NT2/D1 (cell line): ENCODE measurements at regions not wholly inside any gene's neighbourhood (a gene's known extent, or its start where the extent isn't known, plus 50 kb on each side); places are given as distances from the start of the nearest gene placed in this dataset.

Experiments
- DNase-seq: peaks from one replicate; pipeline ENCODE4 v3.0.0-alpha.2; 2011; ENCODE audit warnings: low read depth, low spot score
- H3K27me3 ChIP-seq: 2 replicates; pipeline ENCODE4 v1.6.0; 2011; ENCODE audit warnings: mild to moderate bottlenecking; ENCODE audit not compliant: insufficient read length, insufficient read depth
- H3K36me3 ChIP-seq: 2 replicates; pipeline ENCODE4 v1.6.1; 2011; ENCODE audit warnings: mild to moderate bottlenecking, low read length, mixed read lengths; ENCODE audit not compliant: insufficient read depth, insufficient read length
- H3K4me1 ChIP-seq: 2 replicates; pipeline ENCODE4 v1.5.1; 2011; ENCODE audit not compliant: insufficient read depth, insufficient read length
- H3K4me3 ChIP-seq: 2 replicates; pipeline ENCODE4 v1.5.1; 2011; ENCODE audit warnings: low read depth; ENCODE audit not compliant: insufficient read length
- H3K9ac ChIP-seq: 2 replicates; pipeline ENCODE4 v1.6.0; 2011; ENCODE audit warnings: low read depth; ENCODE audit not compliant: insufficient read length
- H3K9me3 ChIP-seq: 2 replicates; pipeline ENCODE4 v1.5.1; 2011; ENCODE audit warnings: mild to moderate bottlenecking, low read length; ENCODE audit not compliant: insufficient read depth
- SUZ12 ChIP-seq: IDR thresholded peaks from 2 replicates; pipeline ENCODE4 v1.6.1; 2011; ENCODE audit not compliant: insufficient read length, insufficient read depth; ENCODE audit errors: extremely low read depth
- YY1 ChIP-seq: IDR thresholded peaks from 2 replicates; pipeline ENCODE4 v1.6.1; 2011; ENCODE audit not compliant: insufficient read length, insufficient read depth
- ZNF274 ChIP-seq: IDR thresholded peaks from 2 replicates; pipeline ENCODE4 v1.6.1; 2011; ENCODE audit warnings: mild to moderate bottlenecking, low read depth, low read length

DNA sequence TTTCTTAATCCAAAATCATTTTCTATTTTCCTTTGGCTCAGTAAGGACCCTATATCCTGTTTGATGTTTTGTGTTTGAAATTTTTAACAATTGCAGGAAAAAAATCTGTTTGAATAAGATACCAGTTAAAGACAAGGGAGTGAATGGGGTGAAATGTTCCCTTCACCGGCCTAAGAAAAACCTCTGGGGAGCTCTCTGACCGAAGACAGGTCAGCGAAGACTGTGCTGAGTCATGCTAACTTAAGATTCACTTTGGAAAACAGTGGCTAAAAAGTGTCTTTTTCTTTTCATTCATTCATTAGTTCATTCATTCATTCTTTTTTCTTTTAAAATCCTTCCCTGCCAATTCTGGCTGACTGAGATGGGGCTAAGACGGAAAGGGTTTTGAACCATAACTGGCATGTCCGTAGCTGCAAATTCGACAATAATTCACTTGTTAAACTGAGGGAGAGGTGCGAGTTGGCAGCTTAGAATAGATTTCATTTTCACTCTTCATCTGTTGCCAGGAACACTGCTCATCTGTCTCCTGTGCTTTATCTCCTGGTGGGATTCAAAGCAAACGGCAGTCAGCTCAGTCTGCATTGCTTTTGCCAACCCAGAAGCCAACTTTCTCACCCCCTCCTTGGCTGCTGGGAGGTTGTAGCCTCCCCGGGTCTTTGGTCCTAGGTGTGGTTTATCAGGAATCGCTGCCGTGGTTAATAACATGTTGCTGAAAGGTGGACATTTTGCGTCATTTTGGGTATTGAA, 434.0 kb upstream of the LARGE1 start:
- Histone ChIP-seq H3K9ac (no peak overlapping the region), H3K27me3 (no peaks in the 10 kb centered on the region), H3K36me3 (no peaks in the 10 kb centered on the region), H3K9me3 (no peaks in the 10 kb centered on the region), H3K4me1 (no peaks in the 10 kb centered on the region), H3K4me3 (no peak overlapping the region)
- no peak for DNase-seq
- TF ChIP-seq SUZ12 = no peak
- no peak for TF ChIP-seq YY1
- no peak for TF ChIP-seq ZNF274

DNA sequence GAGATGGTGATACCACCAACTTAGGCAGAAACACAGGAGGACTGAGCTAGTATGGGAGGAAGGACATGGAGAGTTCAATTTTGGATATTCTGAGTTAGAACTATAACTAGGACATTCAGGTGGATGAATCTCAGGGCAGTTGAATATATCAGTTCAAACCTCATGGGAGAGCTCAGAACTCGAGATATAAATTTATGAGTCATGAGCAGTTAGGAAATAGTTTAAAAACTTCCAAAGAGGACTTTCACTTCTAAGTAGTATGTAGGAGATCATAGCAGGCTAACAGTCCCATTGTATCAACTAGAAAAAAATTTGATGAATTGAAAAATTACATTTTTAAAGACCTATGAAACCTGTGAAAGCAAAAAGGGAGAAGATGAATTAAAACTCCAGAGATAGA, 436.2 kb upstream of the LARGE1 start:
- TF ChIP-seq ZNF274 = no peak
- no peak for TF ChIP-seq SUZ12
- no peak for TF ChIP-seq YY1
- H3K4me1 ChIP-seq = no peaks in the 10 kb centered on the region
- no peak overlapping the region for H3K4me3 ChIP-seq
- DNase-seq = no peak
- H3K9ac ChIP-seq = no peak overlapping the region
- H3K36me3 ChIP-seq = no peaks in the 10 kb centered on the region
- no peaks in the 10 kb centered on the region for H3K9me3 ChIP-seq
- no peaks in the 10 kb centered on the region for H3K27me3 ChIP-seq

DNA sequence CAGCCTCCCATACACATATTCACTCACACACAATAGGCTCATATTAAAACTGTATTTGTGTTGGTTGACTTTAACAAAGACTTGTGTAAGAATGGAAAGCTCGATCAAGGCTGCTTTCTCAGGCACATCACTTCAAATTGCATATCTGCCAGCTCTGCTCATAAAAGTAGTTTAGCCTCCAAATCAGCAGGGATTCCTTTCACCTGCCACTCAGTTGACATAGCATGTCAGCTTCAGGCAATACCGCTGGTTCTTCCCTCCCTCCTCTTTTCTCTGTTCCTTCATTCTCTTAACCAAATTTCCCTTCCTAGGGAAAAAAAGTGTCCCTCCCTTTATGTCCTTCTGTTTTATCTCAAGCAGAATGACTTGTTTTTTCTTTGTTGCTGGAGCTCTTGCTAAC, 450.4 kb upstream of the LARGE1 start:
- TF ChIP-seq SUZ12 (no peak), ZNF274 (no peak), YY1 (no peak)
- no peaks in the 10 kb centered on the region for H3K36me3 ChIP-seq
- H3K4me1 ChIP-seq = no peaks in the 10 kb centered on the region
- H3K4me3 ChIP-seq = no peak overlapping the region
- H3K27me3 ChIP-seq = no peaks in the 10 kb centered on the region
- DNase-seq = no peak
- H3K9ac ChIP-seq = no peak overlapping the region
- no peaks in the 10 kb centered on the region for H3K9me3 ChIP-seq

DNA sequence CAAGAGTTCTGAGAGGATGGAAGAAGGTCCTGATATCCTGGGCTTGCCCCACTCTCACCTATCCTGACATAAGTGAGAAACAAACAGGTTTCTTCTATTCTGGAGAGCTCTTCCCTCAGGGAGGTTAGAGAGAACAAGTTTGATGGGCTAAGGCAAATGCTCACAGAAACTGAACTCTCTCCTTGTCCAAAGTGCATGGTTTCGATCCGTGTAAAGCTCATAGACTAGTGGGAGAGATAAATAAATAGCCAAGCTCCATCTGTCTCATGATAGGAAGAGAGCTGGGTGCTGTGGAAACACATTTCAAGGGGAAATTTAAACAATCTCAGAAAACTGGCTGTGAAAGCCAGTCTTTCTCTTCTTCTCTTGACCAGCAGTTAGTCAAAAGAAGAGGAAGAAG, 459.5 kb upstream of the LARGE1 start:
- Histone ChIP-seq H3K27me3 (no peaks in the 10 kb centered on the region), H3K4me1 (no peaks in the 10 kb centered on the region), H3K9me3 (no peaks in the 10 kb centered on the region), H3K9ac (no peak overlapping the region), H3K36me3 (no peaks in the 10 kb centered on the region), H3K4me3 (no peak overlapping the region)
- no peak for DNase-seq
- TF ChIP-seq ZNF274 = no peak

DNA sequence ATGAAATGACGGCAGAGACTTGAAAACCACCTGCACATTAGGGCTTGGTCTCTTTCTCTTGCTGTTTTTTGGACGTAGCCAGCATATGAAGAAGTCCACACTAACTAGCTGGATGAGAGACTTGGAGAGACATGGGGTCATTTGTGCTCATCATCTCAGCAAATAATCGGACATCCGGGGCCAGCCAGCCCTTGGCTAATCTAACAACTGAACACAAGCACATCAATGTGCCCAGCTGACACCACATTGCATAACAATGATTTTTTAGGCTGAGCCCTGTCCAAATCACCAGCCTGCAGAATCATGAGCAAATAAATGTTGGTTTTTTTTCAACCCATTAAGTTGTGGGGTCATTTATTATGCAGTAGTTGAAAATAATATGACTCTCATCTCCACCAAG, 460.3 kb upstream of the LARGE1 start:
- no peaks in the 10 kb centered on the region for H3K9me3 ChIP-seq
- TF ChIP-seq YY1 (no peak), ZNF274 (no peak), SUZ12 (no peak)
- H3K4me1 ChIP-seq = no peaks in the 10 kb centered on the region
- H3K36me3 ChIP-seq = no peaks in the 10 kb centered on the region
- no peaks in the 10 kb centered on the region for H3K27me3 ChIP-seq
- DNase-seq = no peak
- no peak overlapping the region for H3K4me3 ChIP-seq
- no peak overlapping the region for H3K9ac ChIP-seq

DNA sequence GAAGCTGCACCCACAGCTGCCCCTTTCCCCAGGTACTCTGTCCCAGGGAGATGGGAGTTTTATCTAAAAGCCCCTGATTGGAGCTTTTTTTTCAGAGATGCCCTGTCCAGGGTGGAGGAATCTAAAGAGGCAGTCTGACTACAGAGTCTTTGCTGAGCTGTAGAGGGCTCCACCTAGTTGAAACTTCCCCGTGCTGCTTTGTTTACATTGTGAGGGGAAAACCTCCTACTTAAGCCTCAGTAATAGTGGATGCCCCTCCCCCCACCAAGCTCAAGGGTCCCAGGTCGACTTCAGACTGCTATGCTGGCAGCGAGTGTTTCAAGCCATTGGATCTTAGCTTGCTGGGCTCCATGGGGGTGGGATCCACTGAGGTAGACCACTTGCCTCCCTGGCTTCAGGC, 470.1 kb upstream of the LARGE1 start:
- DNase-seq = peak; percentile 16
- H3K4me3 ChIP-seq = no peak overlapping the region
- H3K27me3 ChIP-seq = no peaks in the 10 kb centered on the region
- TF ChIP-seq ZNF274 (no peak), YY1 (no peak), SUZ12 (no peak)
- H3K9me3 ChIP-seq = no peaks in the 10 kb centered on the region
- no peak overlapping the region for H3K9ac ChIP-seq
- no peaks in the 10 kb centered on the region for H3K36me3 ChIP-seq
- no peaks in the 10 kb centered on the region for H3K4me1 ChIP-seq

DNA sequence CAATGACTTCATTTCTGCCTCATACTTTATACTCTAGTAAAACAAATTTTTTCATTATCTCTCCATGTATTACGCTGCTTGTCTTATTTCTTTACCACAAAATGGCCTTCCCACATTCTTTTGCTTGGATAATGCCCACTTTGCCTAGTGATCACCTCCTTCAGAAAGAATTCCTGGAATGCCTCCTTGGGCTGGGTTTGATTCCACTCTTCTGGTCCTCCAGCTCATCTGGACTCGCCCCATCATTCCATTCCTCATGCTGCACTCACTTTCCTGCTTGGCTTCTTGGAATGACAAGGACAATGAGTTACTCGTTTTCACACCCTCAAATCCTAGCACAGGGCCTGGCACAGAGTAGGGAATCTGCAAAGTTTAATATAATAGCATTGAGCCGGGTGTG, 475.1 kb upstream of the LARGE1 start:
- DNase-seq = no peak

DNA sequence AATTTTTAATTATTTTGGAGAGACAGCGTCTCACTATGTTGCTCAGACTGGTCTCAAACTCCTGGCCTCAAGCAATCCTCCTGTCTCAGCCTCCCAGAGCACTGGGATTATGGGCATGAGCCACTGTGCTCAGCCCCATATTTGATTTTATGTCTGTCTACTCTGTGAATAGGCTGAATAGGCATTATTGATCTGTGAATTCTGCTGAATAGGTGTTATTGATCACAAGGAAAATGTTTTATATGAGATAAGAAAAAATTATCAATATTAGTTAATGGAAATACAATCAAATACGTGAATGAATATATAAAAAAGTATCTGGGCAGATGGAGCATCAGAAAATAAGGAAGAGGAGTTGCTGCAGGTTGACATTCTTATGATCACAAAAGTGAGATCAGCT, 483.4 kb upstream of the LARGE1 start:
- TF ChIP-seq ZNF274 = no peak
- no peak for TF ChIP-seq YY1
- TF ChIP-seq SUZ12 = no peak
- H3K27me3 ChIP-seq = no peaks in the 10 kb centered on the region
- no peaks in the 10 kb centered on the region for H3K9me3 ChIP-seq
- no peak overlapping the region for H3K9ac ChIP-seq
- H3K4me3 ChIP-seq = no peak overlapping the region
- DNase-seq = no peak
- H3K4me1 ChIP-seq = no peaks in the 10 kb centered on the region
- no peaks in the 10 kb centered on the region for H3K36me3 ChIP-seq

More for the DNA sequence above, 475.1 kb upstream of the LARGE1 start:
- no peaks in the 10 kb centered on the region for H3K9me3 ChIP-seq
- no peaks in the 10 kb centered on the region for H3K36me3 ChIP-seq
- H3K4me1 ChIP-seq = no peaks in the 10 kb centered on the region
- no peaks in the 10 kb centered on the region for H3K27me3 ChIP-seq
- no peak overlapping the region for H3K9ac ChIP-seq
- H3K4me3 ChIP-seq = no peak overlapping the region
- TF ChIP-seq YY1 (no peak), ZNF274 (no peak), SUZ12 (no peak)
